ENCODE measurements at regions not wholly inside any gene's neighbourhood (a gene's known extent, or its start where the extent isn't known, plus 50 kb on each side); places are given as distances from the start of the nearest gene placed in this dataset.

DNA sequence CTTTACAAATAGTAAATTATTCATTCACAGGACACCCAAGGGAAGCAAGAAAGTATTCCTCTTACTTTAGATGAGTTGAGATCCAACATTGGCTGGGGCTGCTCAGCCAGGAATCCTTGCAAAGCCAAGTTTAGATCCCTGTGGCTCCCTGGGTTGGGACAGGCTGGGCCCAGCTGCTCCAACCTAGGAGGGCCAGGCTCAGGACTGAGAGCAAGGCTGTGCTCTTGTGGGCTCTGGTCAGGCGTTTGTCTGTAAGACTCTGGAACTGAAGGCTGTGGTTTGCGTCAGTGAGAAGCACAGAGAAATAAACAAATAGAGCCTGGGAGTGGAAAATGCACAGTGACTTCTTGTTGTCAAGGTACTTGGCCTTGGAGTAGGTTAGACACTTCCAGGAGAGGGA lies 53.2 kb upstream of the TMEM273 start (continued):
- TF ChIP-seq, protein P1, sequence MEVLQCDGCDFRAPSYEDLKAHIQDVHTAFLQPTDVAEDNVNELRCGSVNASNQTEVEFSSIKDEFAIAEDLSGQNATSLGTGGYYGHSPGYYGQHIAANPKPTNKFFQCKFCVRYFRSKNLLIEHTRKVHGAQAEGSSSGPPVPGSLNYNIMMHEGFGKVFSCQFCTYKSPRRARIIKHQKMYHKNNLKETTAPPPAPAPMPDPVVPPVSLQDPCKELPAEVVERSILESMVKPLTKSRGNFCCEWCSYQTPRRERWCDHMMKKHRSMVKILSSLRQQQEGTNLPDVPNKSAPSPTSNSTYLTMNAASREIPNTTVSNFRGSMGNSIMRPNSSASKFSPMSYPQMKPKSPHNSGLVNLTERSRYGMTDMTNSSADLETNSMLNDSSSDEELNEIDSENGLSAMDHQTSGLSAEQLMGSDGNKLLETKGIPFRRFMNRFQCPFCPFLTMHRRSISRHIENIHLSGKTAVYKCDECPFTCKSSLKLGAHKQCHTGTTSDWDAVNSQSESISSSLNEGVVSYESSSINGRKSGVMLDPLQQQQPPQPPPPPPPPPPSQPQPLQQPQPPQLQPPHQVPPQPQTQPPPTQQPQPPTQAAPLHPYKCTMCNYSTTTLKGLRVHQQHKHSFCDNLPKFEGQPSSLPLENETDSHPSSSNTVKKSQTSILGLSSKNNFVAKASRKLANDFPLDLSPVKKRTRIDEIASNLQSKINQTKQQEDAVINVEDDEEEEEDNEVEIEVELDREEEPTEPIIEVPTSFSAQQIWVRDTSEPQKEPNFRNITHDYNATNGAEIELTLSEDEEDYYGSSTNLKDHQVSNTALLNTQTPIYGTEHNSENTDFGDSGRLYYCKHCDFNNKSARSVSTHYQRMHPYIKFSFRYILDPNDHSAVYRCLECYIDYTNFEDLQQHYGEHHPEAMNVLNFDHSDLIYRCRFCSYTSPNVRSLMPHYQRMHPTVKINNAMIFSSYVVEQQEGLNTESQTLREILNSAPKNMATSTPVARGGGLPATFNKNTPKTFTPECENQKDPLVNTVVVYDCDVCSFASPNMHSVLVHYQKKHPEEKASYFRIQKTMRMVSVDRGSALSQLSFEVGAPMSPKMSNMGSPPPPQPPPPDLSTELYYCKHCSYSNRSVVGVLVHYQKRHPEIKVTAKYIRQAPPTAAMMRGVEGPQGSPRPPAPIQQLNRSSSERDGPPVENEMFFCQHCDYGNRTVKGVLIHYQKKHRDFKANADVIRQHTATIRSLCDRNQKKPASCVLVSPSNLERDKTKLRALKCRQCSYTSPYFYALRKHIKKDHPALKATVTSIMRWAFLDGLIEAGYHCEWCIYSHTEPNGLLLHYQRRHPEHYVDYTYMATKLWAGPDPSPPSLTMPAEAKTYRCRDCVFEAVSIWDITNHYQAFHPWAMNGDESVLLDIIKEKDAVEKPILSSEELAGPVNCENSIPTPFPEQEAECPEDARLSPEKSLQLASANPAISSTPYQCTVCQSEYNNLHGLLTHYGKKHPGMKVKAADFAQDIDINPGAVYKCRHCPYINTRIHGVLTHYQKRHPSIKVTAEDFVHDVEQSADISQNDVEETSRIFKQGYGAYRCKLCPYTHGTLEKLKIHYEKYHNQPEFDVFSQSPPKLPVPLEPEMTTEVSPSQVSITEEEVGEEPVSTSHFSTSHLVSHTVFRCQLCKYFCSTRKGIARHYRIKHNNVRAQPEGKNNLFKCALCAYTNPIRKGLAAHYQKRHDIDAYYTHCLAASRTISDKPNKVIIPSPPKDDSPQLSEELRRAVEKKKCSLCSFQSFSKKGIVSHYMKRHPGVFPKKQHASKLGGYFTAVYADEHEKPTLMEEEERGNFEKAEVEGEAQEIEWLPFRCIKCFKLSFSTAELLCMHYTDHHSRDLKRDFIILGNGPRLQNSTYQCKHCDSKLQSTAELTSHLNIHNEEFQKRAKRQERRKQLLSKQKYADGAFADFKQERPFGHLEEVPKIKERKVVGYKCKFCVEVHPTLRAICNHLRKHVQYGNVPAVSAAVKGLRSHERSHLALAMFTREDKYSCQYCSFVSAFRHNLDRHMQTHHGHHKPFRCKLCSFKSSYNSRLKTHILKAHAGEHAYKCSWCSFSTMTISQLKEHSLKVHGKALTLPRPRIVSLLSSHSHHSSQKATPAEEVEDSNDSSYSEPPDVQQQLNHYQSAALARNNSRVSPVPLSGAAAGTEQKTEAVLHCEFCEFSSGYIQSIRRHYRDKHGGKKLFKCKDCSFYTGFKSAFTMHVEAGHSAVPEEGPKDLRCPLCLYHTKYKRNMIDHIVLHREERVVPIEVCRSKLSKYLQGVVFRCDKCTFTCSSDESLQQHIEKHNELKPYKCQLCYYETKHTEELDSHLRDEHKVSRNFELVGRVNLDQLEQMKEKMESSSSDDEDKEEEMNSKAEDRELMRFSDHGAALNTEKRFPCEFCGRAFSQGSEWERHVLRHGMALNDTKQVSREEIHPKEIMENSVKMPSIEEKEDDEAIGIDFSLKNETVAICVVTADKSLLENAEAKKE (CRISPR knock-in tag; IDR thresholded peaks at IDR 0.05): no peak
- no peak for TF ChIP-seq POLR2AphosphoS5 (IDR thresholded peaks at IDR 0.05; ENCODE audit: low read depth)
- no peak for TF ChIP-seq STAT1 (IDR thresholded peaks at IDR 0.05; ENCODE audit: unreplicated experiment)
- TF ChIP-seq, protein P2, sequence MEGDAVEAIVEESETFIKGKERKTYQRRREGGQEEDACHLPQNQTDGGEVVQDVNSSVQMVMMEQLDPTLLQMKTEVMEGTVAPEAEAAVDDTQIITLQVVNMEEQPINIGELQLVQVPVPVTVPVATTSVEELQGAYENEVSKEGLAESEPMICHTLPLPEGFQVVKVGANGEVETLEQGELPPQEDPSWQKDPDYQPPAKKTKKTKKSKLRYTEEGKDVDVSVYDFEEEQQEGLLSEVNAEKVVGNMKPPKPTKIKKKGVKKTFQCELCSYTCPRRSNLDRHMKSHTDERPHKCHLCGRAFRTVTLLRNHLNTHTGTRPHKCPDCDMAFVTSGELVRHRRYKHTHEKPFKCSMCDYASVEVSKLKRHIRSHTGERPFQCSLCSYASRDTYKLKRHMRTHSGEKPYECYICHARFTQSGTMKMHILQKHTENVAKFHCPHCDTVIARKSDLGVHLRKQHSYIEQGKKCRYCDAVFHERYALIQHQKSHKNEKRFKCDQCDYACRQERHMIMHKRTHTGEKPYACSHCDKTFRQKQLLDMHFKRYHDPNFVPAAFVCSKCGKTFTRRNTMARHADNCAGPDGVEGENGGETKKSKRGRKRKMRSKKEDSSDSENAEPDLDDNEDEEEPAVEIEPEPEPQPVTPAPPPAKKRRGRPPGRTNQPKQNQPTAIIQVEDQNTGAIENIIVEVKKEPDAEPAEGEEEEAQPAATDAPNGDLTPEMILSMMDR (conservative IDR thresholded peaks at IDR 0.05; ENCODE audit: low read depth in 2 of 2): no peak
- no peak for TF ChIP-seq EZH2phosphoT487 (IDR thresholded peaks at IDR 0.05; ENCODE audit: unreplicated experiment)
- no peak for TF ChIP-seq NANOG (IDR thresholded peaks at IDR 0.05; ENCODE audit: borderline replicate concordance)
- TF ChIP-seq CREB1 (CRISPR knock-in tag; IDR thresholded peaks at IDR 0.05; ENCODE audit: low read depth): no peak
- no peak for TF ChIP-seq ZNF114 (CRISPR knock-in tag; IDR thresholded peaks at IDR 0.05)

DNA sequence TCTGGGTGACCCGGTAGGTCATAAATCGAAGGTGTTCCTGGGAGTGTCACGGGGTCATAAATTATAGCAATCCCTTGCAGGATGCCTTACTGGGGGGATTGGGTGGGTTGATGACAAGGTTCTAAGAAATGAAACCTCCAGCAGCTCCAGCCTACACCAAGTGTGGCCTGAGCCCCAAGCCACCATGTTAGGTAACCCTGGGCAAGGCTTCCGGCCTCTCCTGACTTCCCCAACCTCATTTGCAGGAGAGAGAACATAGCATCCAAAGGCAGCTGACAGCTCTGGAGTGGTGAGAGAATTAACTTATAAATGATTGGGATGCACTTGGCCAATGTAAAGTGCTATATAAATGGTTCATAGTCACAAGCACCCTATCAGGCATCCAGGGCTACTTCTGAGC lies 52.8 kb upstream of the TMEM273 start:
- Mint-ChIP-seq H3K4me1 (peaks cover 18% of the 10 kb centered on the region), H3K27ac (no peak overlapping the region), H3K27me3 (ENCODE audit: insufficient read depth, low read depth, poor library complexity) (peaks cover 18% of the 10 kb centered on the region), H3K36me3 (ENCODE audit: low read depth) (no peaks in the 10 kb centered on the region), H3K9me3 (no peaks in the 10 kb centered on the region), H3K4me3 (no peak overlapping the region)
- ATAC-seq (no peak), DNase-seq (ENCODE audit: low spot score) (no peak)
- no peaks in the 10 kb centered on the region for H3F3A ChIP-seq (replicated peaks; ENCODE audit: low read depth)
- peaks cover 39% of the 10 kb centered on the region for H3K27me3 ChIP-seq (ENCODE audit: insufficient read depth)
- H2AFZ ChIP-seq: no peak overlapping the region
- H3K27ac ChIP-seq (ENCODE audit: low read depth): no peak overlapping the region
- H3K4me1 ChIP-seq (ENCODE audit: insufficient read depth): peaks cover 6% of the 10 kb centered on the region
- no peaks in the 10 kb centered on the region for H4K20me1 ChIP-seq (replicated peaks; ENCODE audit: insufficient read depth)
- H3K36me3 ChIP-seq (ENCODE audit: insufficient read depth): no peaks in the 10 kb centered on the region
- no peaks in the 10 kb centered on the region for H3K79me2 ChIP-seq (replicated peaks; ENCODE audit: insufficient read depth)
- H3K9me2 ChIP-seq (ENCODE audit: insufficient read depth): no peaks in the 10 kb centered on the region
- no peak overlapping the region for H3K4me3 ChIP-seq
- no peak overlapping the region for H3K4me2 ChIP-seq
- TF ChIP-seq, protein P1 (CRISPR knock-in tag; IDR thresholded peaks at IDR 0.05): no peak
- TF ChIP-seq NANOG (IDR thresholded peaks at IDR 0.05; ENCODE audit: borderline replicate concordance): no peak

Data from GM23338 (cell line).